GM18873 (cell line): ENCODE measurements at regions not wholly inside any gene's neighbourhood (a gene's known extent, or its start where the extent isn't known, plus 50 kb on each side); places are given as distances from the start of the nearest gene placed in this dataset.

ENCODE experiments used
- ATAC-seq: cut with Tn5 transposase; IDR thresholded peaks from one replicate; pipeline ENCODE4 v1.9.1; 2021; ENCODE audit warnings: mild to moderate bottlenecking, moderate library complexity, moderate number of reproducible peaks; ENCODE audit not compliant: unreplicated experiment, low FRiP score

DNA sequence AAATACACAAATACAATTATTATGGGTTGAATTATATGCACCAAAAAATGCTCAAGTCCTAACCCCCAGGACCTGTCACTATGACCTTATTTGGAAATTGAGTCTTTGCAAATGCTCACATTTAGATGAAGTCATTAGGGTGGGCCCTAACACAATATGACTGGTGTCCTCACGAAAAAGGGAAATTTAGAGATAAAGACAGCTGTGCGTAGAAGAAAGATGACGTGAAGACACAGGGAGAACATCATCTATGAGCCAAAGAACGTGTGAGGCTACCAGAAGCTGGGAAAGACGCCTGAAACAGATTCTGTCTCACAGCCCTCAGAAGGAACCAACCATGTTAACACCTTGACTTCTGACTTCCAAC lies 259.2 kb downstream of the EMP1 start:
- no peak for ATAC-seq

- no peak for ATAC-seq
Observed at GRCh38 chr12:13454991-13455777, 258.7 kb downstream of the EMP1 start.

DNA sequence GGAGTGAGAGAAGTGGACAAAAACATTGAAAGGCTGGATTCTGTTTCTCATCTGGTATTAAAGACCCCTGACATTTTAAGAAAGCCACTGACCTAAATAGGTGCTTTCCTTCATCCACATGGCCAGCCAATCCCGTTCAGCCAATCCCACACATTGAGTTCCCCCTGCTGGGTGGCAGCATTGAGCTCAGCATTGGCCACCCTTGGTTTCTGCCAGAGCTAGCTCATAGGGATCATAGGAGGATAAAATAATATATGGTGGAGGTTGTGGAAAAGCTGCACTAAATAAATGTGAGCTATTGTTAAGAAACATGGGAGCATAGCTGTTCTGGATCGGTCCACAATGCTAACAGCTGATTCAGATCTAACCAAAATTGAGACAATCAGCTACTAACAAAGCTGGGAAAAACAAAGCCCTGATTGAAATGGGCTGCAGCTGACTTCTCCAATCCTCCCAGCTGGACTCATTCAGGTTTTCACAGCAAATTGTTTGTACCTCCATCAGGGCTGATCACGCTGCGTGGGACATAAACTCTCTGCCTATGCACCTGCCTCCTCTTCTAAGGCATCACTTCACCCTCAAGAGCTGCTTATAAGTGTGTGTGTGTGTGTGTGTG lies 256.5 kb downstream of the EMP1 start:
- ATAC-seq: no peak

DNA sequence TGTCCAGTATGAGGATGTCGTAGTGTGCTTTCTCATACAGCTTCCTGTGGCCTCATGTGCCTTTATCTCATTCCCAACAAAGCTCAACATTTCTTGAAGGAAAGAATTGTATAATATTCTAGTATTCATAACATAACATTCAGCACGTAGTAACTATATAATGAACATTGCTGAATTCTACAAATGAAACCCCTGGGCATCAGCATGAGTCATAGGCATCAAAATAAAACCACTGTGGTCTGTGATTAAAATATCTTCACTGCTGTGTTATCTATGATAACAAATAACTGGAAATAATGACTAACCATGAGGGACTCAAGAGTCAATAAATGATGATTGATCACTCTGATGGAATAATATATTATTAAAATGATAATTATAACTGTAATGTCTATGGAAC lies 255.2 kb downstream of the EMP1 start:
- ATAC-seq: no peak

- ATAC-seq: no peak
Observed at GRCh38 chr12:13450231-13451080, 253.9 kb downstream of the EMP1 start.

DNA sequence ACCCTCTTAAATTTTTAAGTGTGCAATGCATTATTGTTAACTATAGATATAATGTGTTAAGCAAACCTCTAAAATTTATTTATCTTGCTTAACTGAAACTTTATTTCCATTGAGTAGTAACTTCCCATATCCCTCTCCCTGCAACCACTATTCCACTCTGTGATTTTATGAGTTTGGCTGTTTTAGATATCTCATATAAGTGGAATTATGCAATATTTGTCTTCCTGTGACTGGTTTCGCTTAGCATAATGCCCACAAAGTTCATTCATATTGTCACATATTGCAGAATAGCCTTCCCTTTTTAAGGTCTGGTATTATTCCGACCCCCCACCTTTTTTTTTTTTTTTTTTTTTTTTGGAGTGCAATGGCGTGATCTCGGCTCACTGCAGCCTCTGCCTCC lies 247.6 kb downstream of the EMP1 start:
- no peak for ATAC-seq

GRCh38 chr12:13443498-13443897 lies 247.0 kb downstream of the EMP1 start:
- ATAC-seq: no peak

DNA sequence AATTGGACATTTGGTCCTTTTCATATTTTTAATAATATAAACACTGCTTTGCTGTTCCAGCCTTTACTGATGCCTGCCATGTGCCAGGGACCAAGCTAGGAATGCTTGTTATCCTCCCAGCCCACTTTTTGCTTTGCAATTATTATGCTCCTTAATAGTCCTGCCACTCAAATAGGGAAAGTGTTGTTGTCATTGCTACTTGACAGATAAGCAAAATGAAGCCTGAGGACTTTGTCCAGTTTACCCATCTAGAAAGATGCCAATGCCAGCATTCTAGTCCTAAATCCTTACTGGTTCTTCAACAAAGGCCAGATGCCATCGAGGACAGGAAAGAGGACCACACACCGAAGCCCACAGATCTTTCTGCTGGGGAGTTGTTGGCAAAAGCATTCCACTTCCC lies 246.5 kb downstream of the EMP1 start:
- no peak for ATAC-seq

GRCh38 chr12:13442457-13442856 lies 245.9 kb downstream of the EMP1 start:
- ATAC-seq: no peak

GRCh38 chr12:13440844-13441243 lies 244.3 kb downstream of the EMP1 start:
- ATAC-seq: no peak

GRCh38 chr12:13437541-13437940 lies 241.0 kb downstream of the EMP1 start:
- ATAC-seq: no peak

DNA sequence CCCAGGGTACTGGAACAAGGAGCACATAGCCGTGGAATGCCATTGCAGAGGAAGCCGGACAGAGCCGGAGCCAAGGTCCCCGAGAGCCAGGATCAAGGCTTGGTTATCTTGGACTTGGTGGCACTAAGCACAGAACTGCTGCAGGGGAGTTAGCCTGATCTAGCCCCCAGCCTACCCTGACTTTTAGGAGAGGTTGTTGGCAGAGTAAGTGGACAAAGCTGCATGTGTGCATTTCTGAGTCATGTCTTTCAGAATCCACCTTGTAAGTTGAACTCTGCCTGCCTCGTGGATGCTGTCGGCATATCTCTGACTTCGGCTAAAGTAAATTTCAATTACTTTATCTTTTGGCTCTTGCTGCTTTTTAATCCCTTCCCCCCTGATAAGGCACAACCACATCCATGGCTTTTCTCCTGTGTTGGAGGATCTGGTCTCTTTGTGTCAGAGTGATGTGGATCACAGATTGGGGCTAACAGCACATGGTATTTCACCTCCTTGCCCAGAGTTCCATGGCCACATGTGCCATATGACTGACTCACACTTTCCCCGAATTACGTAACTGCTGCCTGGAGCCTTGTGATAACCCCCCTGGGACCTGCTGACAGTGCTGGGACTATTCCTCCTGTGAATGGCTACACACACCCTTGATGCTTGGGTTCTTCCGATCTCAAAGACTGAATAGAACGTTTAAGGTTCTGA lies 240.3 kb downstream of the EMP1 start:
- ATAC-seq: no peak

GRCh38 chr12:13436182-13436581 lies 239.7 kb downstream of the EMP1 start:
- no peak for ATAC-seq

- ATAC-seq: no peak
Observed at GRCh38 chr12:13435235-13435933, 238.9 kb downstream of the EMP1 start.

- ATAC-seq: no peak
Observed at GRCh38 chr12:13433768-13434167, 237.2 kb downstream of the EMP1 start.

DNA sequence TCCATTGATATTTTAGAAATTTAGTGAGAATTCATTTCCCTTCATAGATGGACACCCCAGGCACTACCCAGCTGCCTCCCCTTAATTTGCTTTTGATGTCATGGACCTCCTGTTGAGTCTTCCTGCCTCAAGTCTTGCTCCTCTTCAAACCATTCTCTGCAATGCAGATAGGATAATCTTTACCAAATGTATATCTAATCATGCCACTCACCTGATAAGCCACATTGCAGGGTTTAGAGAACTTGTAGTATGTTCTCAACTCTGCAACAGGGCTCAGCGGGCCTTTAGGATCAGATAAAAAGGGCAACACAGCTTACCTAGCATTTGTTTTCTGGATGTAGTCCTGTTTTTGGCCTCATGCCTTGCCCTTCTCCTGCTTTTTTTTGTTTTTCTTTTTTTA lies 234.5 kb downstream of the EMP1 start:
- no peak for ATAC-seq

- no peak for ATAC-seq
Observed at GRCh38 chr12:13428538-13429265, 232.2 kb downstream of the EMP1 start.

DNA sequence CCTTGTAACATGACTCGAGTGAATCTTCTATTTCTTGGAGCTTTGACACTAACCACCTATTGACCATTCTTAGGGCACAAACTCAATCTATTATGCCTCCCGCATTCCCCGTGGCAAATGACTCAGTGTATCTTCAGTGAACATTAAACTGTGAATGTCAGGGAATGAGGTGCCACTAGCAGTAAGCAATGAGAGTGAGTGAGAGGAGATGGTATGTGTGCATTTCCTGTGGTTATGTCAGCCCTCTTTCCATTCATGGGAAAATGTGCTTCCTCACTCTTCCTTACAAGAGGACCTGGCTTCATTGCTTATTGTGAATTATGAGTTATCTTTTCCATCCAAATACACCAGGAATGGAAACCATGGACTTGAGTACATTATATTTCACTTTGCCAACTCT lies 229.2 kb downstream of the EMP1 start:
- ATAC-seq: no peak

DNA sequence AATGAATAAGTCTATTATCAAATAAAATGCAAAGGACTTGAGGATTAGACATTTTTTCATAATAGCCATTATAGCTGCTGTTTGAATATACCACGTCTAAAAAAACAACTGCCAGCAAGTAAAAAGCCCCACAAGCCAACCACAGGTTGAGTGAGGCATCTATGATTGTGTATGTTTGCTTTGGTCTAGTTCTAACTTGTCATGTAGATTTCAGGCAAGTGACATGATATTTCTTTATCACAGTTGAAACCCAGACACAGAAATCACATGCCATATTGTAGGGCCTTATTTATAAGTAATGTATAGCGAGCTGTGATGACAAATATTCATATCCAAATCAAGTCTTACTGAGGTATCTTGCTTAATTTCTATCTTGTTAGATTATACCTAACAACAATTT lies 225.8 kb downstream of the EMP1 start:
- no peak for ATAC-seq

GRCh38 chr12:13417516-13417915 lies 221.0 kb downstream of the EMP1 start:
- ATAC-seq: no peak
